ENCODE measurements at regions not wholly inside any gene's neighbourhood (a gene's known extent, or its start where the extent isn't known, plus 50 kb on each side); places are given as distances from the start of the nearest gene placed in this dataset.

DNA sequence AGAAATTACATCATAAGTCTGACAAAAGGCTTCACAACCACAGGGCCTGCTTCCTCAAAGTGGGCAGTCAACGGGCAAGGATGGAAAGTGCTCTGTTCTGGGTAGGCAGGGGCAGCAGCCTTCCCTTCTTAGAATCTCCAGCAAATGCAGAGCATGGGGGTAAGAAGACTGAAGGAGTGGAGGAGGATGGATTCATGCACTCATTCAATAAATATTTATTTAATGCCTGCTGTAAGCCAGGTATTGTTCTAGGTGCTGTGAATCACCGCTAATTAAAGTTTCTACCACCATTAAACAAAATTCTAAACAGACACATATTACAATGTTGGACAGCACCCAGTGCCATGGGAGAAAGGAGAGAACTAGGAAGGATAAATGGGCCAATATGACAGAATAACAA, 195.6 kb downstream of the ELAVL2 start:
- Mint-ChIP-seq H3K36me3 (ENCODE audit: low read depth) (no peaks in the 10 kb centered on the region), H3K9me3 (no peaks in the 10 kb centered on the region), H3K4me1 (no peaks in the 10 kb centered on the region), H3K27ac (no peak overlapping the region), H3K27me3 (no peaks in the 10 kb centered on the region), H3K4me3 (no peak overlapping the region)
- no peak for DNase-seq
- CTCF ChIA-PET: no interaction called here
- POLR2A ChIA-PET: no interaction called here

DNA sequence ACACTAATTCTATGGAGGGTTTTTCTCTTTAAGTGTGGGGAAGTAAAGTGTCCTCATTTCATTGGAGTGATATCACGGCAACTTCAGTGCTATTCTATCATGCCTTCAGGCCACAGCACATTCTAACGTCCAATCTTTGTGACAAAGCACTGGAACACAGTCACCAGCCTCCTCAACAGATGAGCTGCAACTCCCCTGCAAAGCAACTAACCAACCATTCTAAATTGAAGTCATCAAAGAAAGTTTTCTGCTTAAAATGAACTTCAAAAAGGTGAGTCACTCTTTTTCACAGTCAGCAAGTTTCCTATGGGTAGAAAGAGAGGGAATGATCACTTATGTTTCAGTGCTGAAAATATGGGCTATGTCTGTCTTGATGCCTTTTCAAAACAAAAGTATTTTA, 190.8 kb downstream of the ELAVL2 start:
- CTCF ChIA-PET: no interaction called here
- H3K4me1 Mint-ChIP-seq: no peaks in the 10 kb centered on the region
- POLR2A ChIA-PET: no interaction called here
- H3K27me3 Mint-ChIP-seq: no peaks in the 10 kb centered on the region
- H3K27ac Mint-ChIP-seq: no peak overlapping the region
- no peaks in the 10 kb centered on the region for H3K36me3 Mint-ChIP-seq (ENCODE audit: low read depth)
- DNase-seq: no peak
- no peak overlapping the region for H3K4me3 Mint-ChIP-seq
- H3K9me3 Mint-ChIP-seq: peaks cover 3% of the 10 kb centered on the region

DNA sequence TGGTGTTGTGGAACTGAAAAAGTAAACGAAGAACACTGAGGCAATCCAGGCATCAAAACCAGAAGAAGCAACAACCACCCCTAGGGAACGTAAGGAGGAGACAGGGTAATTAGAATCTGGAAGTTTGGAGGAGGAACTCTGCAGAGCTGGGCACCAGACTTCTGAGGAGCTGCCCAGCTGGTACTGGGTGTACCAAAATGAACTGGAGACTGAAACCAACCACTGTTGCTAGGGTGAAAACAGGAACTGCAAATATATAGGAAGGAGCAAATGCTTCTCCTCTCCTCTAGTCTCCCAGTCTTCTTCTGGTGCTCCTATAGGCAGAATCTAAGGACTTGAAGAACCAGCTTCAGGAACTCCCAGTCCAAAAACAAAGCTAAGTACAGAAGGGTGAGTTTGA, 189.8 kb downstream of the ELAVL2 start:
- Mint-ChIP-seq H3K36me3 (ENCODE audit: low read depth) (no peaks in the 10 kb centered on the region), H3K4me3 (no peak overlapping the region), H3K27ac (no peak overlapping the region), H3K4me1 (no peaks in the 10 kb centered on the region), H3K9me3 (peaks cover 3% of the 10 kb centered on the region), H3K27me3 (no peaks in the 10 kb centered on the region)
- CTCF ChIA-PET: no interaction called here
- POLR2A ChIA-PET: no interaction called here
- no peak for DNase-seq

DNA sequence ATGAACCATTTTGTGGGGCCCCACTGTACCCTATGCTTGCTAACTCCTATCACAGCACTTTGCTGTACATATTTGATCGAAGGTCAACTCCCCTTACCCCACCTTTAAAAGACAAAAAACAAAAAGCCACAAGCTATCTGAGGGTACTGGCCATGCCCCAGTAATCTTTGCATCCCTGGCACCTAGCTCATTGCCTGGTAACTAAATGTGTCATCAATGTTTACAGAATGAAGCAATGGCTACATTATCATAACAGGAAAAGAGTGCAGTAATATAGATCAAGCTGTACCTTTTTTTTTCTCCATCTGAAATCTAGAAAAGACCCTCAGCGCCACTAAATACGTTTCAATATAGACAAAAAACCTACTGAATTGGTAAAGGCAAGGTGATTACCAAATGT, 188.0 kb downstream of the ELAVL2 start:
- Mint-ChIP-seq H3K36me3 (ENCODE audit: low read depth) (no peaks in the 10 kb centered on the region), H3K27me3 (no peaks in the 10 kb centered on the region), H3K4me1 (no peaks in the 10 kb centered on the region), H3K27ac (no peak overlapping the region), H3K9me3 (peaks cover 3% of the 10 kb centered on the region), H3K4me3 (no peak overlapping the region)
- DNase-seq: no peak
- POLR2A ChIA-PET: no interaction called here
- CTCF ChIA-PET: no interaction called here

DNA sequence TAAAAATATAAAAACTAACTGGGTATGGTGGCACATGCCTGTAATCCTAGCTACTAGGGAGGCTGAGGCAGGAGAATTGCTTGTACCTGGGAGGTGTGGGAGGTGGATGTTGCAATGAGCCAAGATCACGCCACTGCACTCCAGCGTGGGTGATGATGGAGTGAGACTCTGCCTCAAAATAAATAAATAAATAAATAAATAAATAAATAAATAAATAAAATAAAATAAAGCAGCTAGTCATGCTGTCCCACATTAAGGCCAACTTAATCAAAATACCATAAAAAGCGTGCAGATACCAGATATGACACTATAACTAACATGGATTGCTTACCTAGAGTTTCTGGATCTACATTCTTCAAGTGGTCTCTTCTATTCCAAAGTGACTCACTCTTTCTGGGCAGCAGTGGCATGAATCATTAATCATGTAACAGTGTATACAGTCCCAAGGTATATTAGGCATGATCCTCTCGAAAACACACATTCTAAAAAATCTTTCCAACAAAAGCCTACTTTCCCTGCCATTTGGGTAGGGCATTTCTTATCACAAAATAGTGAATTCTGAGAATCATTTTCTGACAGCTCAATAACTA, 187.1 kb downstream of the ELAVL2 start:
- H3K36me3 Mint-ChIP-seq (ENCODE audit: low read depth): no peaks in the 10 kb centered on the region
- ChIA-PET POLR2A (no interaction called here), CTCF (no interaction called here)
- H3K9me3 Mint-ChIP-seq: peaks cover 6% of the 10 kb centered on the region
- no peaks in the 10 kb centered on the region for H3K27me3 Mint-ChIP-seq
- H3K4me1 Mint-ChIP-seq: no peaks in the 10 kb centered on the region
- DNase-seq: no peak
- no peak overlapping the region for H3K4me3 Mint-ChIP-seq
- H3K27ac Mint-ChIP-seq: no peak overlapping the region
